ENCODE measurements at regions not wholly inside any gene's neighbourhood (a gene's known extent, or its start where the extent isn't known, plus 50 kb on each side); places are given as distances from the start of the nearest gene placed in this dataset.

DNA sequence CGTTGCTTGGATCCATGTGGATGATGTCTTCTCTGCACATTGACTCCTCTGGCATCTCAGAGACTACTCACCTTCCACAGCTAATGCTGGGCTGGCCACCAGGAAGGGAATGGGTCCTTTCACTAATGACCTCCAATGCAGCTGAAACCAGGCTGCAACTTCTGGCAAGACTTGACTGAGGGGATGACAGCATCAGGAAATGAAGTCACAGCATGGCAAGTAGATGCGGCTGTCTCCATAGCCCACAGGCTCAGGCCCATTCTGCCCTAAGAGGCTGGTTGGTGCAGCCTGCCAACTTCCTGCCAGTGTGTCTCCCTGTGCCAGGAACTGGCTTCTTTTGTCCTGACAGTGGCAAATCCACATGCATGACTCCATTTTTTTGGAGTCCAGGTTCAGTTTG lies 467.3 kb downstream of the TSHZ3 start:
- no peaks in the 10 kb centered on the region for H3K4me1 ChIP-seq (ENCODE audit: insufficient read depth, low read length)
- H3K27me3 ChIP-seq (ENCODE audit: insufficient read depth, low read length): no peaks in the 10 kb centered on the region
- DNase-seq (ENCODE audit: insufficient read length, low spot score, missing footprints): no peak
- H3K4me2 ChIP-seq (ENCODE audit: insufficient read depth, low read length): no peak overlapping the region
- TF ChIP-seq, protein P1, sequence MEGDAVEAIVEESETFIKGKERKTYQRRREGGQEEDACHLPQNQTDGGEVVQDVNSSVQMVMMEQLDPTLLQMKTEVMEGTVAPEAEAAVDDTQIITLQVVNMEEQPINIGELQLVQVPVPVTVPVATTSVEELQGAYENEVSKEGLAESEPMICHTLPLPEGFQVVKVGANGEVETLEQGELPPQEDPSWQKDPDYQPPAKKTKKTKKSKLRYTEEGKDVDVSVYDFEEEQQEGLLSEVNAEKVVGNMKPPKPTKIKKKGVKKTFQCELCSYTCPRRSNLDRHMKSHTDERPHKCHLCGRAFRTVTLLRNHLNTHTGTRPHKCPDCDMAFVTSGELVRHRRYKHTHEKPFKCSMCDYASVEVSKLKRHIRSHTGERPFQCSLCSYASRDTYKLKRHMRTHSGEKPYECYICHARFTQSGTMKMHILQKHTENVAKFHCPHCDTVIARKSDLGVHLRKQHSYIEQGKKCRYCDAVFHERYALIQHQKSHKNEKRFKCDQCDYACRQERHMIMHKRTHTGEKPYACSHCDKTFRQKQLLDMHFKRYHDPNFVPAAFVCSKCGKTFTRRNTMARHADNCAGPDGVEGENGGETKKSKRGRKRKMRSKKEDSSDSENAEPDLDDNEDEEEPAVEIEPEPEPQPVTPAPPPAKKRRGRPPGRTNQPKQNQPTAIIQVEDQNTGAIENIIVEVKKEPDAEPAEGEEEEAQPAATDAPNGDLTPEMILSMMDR (IDR thresholded peaks at IDR 0.05; ENCODE audit: extremely low read depth, low read depth, low read length): no peak
- H3K27ac ChIP-seq (ENCODE audit: low read depth, low read length): no peak overlapping the region
- no peak overlapping the region for H2AFZ ChIP-seq (ENCODE audit: low read length)
- H4K20me1 ChIP-seq (ENCODE audit: insufficient read depth, low read length): no peaks in the 10 kb centered on the region
- H3K9me3 ChIP-seq (ENCODE audit: low read depth, low read length): no peaks in the 10 kb centered on the region
- H3K4me3 ChIP-seq (ENCODE audit: insufficient read depth, low read length): no peak overlapping the region
- H3K36me3 ChIP-seq (ENCODE audit: insufficient read depth, low read length): no peaks in the 10 kb centered on the region
- H3K79me2 ChIP-seq (ENCODE audit: insufficient read depth, low read length): no peaks in the 10 kb centered on the region

DNA sequence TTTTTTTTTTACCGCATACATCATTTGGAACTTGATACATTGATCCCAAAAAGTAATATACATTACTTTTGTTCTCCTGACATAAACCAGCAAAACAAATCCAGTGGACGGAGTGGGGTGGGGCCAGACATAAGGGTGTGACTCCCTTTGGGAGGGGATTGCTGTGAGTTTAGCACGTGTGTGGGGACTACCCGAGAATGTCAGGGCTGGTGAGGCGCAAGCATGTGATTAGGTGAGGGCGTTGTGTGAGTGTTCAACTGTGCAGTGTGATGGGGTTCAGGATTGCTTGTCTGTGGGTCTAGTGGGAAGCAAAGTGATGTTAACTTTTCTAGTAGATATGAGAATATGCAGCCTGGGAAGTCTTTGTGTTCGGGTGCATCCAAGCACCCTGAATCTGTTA lies 468.0 kb downstream of the TSHZ3 start:
- Histone ChIP-seq H3K79me2 (ENCODE audit: insufficient read depth, low read length) (no peaks in the 10 kb centered on the region), H3K4me3 (ENCODE audit: insufficient read depth, low read length) (no peak overlapping the region), H4K20me1 (ENCODE audit: insufficient read depth, low read length) (no peaks in the 10 kb centered on the region), H3K27me3 (ENCODE audit: insufficient read depth, low read length) (no peaks in the 10 kb centered on the region), H3K4me2 (ENCODE audit: insufficient read depth, low read length) (no peak overlapping the region), H3K9me3 (ENCODE audit: low read depth, low read length) (no peaks in the 10 kb centered on the region), H3K36me3 (ENCODE audit: insufficient read depth, low read length) (no peaks in the 10 kb centered on the region), H3K4me1 (ENCODE audit: insufficient read depth, low read length) (no peaks in the 10 kb centered on the region), H3K27ac (ENCODE audit: low read depth, low read length) (no peak overlapping the region), H2AFZ (ENCODE audit: low read length) (no peak overlapping the region)
- no peak for DNase-seq (ENCODE audit: insufficient read length, low spot score, missing footprints)
- TF ChIP-seq, protein P1 (IDR thresholded peaks at IDR 0.05; ENCODE audit: extremely low read depth, low read depth, low read length): no peak

DNA sequence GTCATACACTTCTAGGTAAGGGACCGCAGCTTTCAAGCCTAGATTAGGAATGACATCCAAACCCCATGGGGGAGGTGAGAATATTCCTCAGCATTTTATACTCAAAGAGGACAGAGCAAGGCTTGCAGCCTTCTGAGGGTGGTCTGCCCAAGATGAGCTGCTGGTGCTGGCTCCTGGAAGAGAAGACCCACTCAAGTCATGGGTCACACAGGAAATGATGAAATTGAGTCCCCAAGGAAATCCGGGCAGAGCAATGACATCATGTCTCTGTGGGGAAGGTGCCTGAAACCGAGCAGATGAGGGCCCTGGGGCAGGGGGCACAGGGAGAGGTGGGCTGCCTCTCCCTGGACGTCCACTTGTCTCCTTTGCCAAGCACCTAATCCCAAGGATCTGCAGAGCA lies 468.7 kb downstream of the TSHZ3 start:
- Histone ChIP-seq H3K4me1 (ENCODE audit: insufficient read depth, low read length) (no peaks in the 10 kb centered on the region), H3K27me3 (ENCODE audit: insufficient read depth, low read length) (no peaks in the 10 kb centered on the region), H2AFZ (ENCODE audit: low read length) (no peak overlapping the region), H3K4me3 (ENCODE audit: insufficient read depth, low read length) (no peak overlapping the region), H3K4me2 (ENCODE audit: insufficient read depth, low read length) (no peak overlapping the region), H3K79me2 (ENCODE audit: insufficient read depth, low read length) (no peaks in the 10 kb centered on the region), H4K20me1 (ENCODE audit: insufficient read depth, low read length) (no peaks in the 10 kb centered on the region), H3K36me3 (ENCODE audit: insufficient read depth, low read length) (no peaks in the 10 kb centered on the region), H3K27ac (ENCODE audit: low read depth, low read length) (no peak overlapping the region), H3K9me3 (ENCODE audit: low read depth, low read length) (no peaks in the 10 kb centered on the region)
- no peak for DNase-seq (ENCODE audit: insufficient read length, low spot score, missing footprints)
- TF ChIP-seq, protein P1 (IDR thresholded peaks at IDR 0.05; ENCODE audit: extremely low read depth, low read depth, low read length): no peak

DNA sequence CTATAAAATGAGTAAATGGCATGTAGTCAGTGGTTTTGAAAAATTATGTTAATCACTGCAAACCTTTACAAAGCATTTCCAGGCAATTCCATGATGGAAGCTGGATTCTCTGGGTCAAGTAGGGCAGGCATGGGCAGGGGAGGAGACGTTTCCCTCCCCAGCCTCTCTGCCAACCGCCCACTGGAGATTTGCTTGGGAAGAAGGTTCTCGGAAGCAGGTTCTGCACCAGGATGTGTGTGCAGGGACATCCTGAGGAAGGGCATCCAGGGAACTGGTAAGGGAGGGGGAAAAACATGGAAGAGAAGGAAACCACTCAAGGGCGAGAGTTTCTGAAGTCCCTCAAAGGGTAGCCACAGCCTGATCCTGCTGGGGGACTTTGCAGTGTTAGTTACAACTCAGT lies 469.1 kb downstream of the TSHZ3 start:
- no peak for DNase-seq (ENCODE audit: insufficient read length, low spot score, missing footprints)
- TF ChIP-seq, protein P1 (IDR thresholded peaks at IDR 0.05; ENCODE audit: extremely low read depth, low read depth, low read length): no peak
- no peaks in the 10 kb centered on the region for H3K36me3 ChIP-seq (ENCODE audit: insufficient read depth, low read length)
- no peaks in the 10 kb centered on the region for H3K9me3 ChIP-seq (ENCODE audit: low read depth, low read length)
- H3K4me2 ChIP-seq (ENCODE audit: insufficient read depth, low read length): no peak overlapping the region
- no peak overlapping the region for H3K4me3 ChIP-seq (ENCODE audit: insufficient read depth, low read length)
- no peak overlapping the region for H2AFZ ChIP-seq (ENCODE audit: low read length)
- no peaks in the 10 kb centered on the region for H3K27me3 ChIP-seq (ENCODE audit: insufficient read depth, low read length)
- H3K27ac ChIP-seq (ENCODE audit: low read depth, low read length): no peak overlapping the region
- no peaks in the 10 kb centered on the region for H4K20me1 ChIP-seq (ENCODE audit: insufficient read depth, low read length)
- no peaks in the 10 kb centered on the region for H3K79me2 ChIP-seq (ENCODE audit: insufficient read depth, low read length)
- H3K4me1 ChIP-seq (ENCODE audit: insufficient read depth, low read length): no peaks in the 10 kb centered on the region
